Caco-2 (cell line): ENCODE measurements at regions not wholly inside any gene's neighbourhood (a gene's known extent, or its start where the extent isn't known, plus 50 kb on each side); places are given as distances from the start of the nearest gene placed in this dataset.

Experiments used
- BruUV-seq: library from RNA; stranded (reverse); fragments of 400-500 nt; replicated peaks from 2 replicates; lab custom pipeline; 2021; lab: Mats Ljungman, UMichigan
- CTCF ChIA-PET: fragments of 300-600 bp; sonication (Branson Sonifier 250); formaldehyde crosslinking; loops from one replicate; lab custom pipeline; 2022; ENCODE audit warnings: antibody characterized with exemption; lab: Charles Lee
- POLR2A ChIA-PET: fragments of 300-600 bp; sonication (Branson Sonifier 250); formaldehyde crosslinking; loops from one replicate; lab custom pipeline; 2022; ENCODE audit warnings: antibody characterized with exemption; lab: Charles Lee
- DNase-seq, 2 experiments: peaks; one replicate each; pipeline versions ENCODE4 v3.0.0 to v3.0.0-alpha.2; 2020 to 2022
- H3K27me3 ChIP-seq: replicated peaks from 2 replicates; pipeline ENCODE4 v1.6.0; 2011; ENCODE audit warnings: low read length; ENCODE audit not compliant: control insufficient read depth, insufficient read depth
- H3K36me3 ChIP-seq: 2 replicates; pipeline ENCODE4 v1.5.1; 2011; ENCODE audit warnings: low read length; ENCODE audit not compliant: control insufficient read depth, insufficient read depth
- H3K4me1 ChIP-seq: fragments of 250-450 bp; sonication (Bioruptor Pico); 2 replicates; pipeline ENCODE4 v1.5.1; 2020; ENCODE audit warnings: mild to moderate bottlenecking
- H3K4me3 ChIP-seq: 2 replicates; pipeline ENCODE4 v1.5.1; 2011; ENCODE audit warnings: low read depth, mild to moderate bottlenecking, control low read depth, low read length
- H3K9me3 ChIP-seq: fragments of 250-450 bp; sonication (Bioruptor Pico); 2 replicates; pipeline ENCODE4 v1.5.1; 2020; ENCODE audit warnings: mild to moderate bottlenecking, moderate library complexity
- H3K27ac Mint-ChIP-seq: one replicate; pipeline ENCODE4 v1.8.0; 2022; ENCODE audit warnings: mixed read lengths; ENCODE audit not compliant: unreplicated experiment
- H3K27me3 Mint-ChIP-seq: one replicate; pipeline ENCODE4 v1.8.0; 2022; ENCODE audit warnings: mixed read lengths; ENCODE audit not compliant: insufficient read depth, unreplicated experiment
- H3K36me3 Mint-ChIP-seq: one replicate; pipeline ENCODE4 v1.8.0; 2022; ENCODE audit warnings: mild to moderate bottlenecking, mixed read lengths; ENCODE audit not compliant: insufficient read depth, unreplicated experiment
- H3K4me1 Mint-ChIP-seq: one replicate; pipeline ENCODE4 v1.8.0; 2022; ENCODE audit warnings: low read depth, mixed read lengths; ENCODE audit not compliant: unreplicated experiment
- H3K4me3 Mint-ChIP-seq: one replicate; pipeline ENCODE4 v1.8.0; 2022; ENCODE audit warnings: mild to moderate bottlenecking, moderate library complexity, mixed read lengths; ENCODE audit not compliant: unreplicated experiment
- H3K9me3 Mint-ChIP-seq: one replicate; pipeline ENCODE4 v1.8.0; 2022; ENCODE audit warnings: mixed read lengths; ENCODE audit not compliant: unreplicated experiment
- intact Hi-C: fragments of 100-400 bp; cut with micrococcal nuclease; formaldehyde crosslinking; loops from one replicate; pipeline ENCODE4 v1.10.0; 2022; ENCODE audit not compliant: unreplicated experiment
- TF ChIP-seq, protein P1 (sequence below), 2 experiments: fragments of 200-600 bp in 1 of 2; IDR thresholded peaks; 1 replicate in 1 of 2; 2 replicates in 1 of 2; pipeline versions ENCODE4 v1.5.1 to v1.8.0; 2011 to 2022; ENCODE audit warnings: antibody characterized with exemption in 1 of 2, control low read depth in 1 of 2, inconsistent platforms in 1 of 2, low read depth in 1 of 2, low read length in 1 of 2, mild to moderate bottlenecking in 1 of 2, moderate library complexity in 1 of 2; ENCODE audit not compliant: insufficient read depth in 1 of 2, severe bottlenecking in 1 of 2, unreplicated experiment in 1 of 2

DNA sequence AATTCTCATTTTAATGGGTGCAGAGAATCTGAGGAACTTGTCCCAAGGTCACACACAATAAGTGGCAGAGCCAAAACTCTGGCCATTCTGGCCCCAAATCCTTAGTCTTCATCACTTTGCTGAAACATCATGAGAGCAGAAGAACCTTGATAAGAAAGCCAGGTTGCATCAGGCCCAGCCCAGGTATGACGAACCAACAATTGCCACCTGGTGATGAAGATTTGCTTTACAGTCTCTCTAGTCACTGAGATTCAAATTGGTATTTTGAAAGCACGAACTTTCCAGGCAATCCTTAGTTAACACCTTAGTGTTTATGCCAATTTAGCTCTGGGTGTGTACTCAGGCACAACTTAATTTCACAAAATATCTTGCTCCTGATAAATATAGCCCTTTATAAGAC is 502.7 kb upstream of the HTR2A start:
- Histone ChIP-seq H3K4me1 (peaks cover 3% of the 10 kb centered on the region; the same call in 1 of the 2 replicates), H3K27me3 (no peaks in the 10 kb centered on the region), H3K4me3 (no peak overlapping the region), H3K9me3 (no peaks in the 10 kb centered on the region), H3K36me3 (no peaks in the 10 kb centered on the region)
- H3K4me1 Mint-ChIP-seq, result peaks cover 9% of the 10 kb centered on the region
- CTCF ChIA-PET, result interaction anchor here (0.5 kb wide), 1 partner anchor 62 kb away, joined by 5 read pairs; no protein-coding TSS in a partner anchor
- H3K36me3 Mint-ChIP-seq, result no peaks in the 10 kb centered on the region
- POLR2A ChIA-PET, result no interaction called here
- H3K4me3 Mint-ChIP-seq, result no peak overlapping the region
- peaks cover 20% of the 10 kb centered on the region for H3K9me3 Mint-ChIP-seq
- no peak for DNase-seq
- intact Hi-C loops, result no loop called here
- H3K27me3 Mint-ChIP-seq, result no peaks in the 10 kb centered on the region
- TF ChIP-seq, protein P1, sequence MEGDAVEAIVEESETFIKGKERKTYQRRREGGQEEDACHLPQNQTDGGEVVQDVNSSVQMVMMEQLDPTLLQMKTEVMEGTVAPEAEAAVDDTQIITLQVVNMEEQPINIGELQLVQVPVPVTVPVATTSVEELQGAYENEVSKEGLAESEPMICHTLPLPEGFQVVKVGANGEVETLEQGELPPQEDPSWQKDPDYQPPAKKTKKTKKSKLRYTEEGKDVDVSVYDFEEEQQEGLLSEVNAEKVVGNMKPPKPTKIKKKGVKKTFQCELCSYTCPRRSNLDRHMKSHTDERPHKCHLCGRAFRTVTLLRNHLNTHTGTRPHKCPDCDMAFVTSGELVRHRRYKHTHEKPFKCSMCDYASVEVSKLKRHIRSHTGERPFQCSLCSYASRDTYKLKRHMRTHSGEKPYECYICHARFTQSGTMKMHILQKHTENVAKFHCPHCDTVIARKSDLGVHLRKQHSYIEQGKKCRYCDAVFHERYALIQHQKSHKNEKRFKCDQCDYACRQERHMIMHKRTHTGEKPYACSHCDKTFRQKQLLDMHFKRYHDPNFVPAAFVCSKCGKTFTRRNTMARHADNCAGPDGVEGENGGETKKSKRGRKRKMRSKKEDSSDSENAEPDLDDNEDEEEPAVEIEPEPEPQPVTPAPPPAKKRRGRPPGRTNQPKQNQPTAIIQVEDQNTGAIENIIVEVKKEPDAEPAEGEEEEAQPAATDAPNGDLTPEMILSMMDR (IDR thresholded peaks at IDR 0.05; ENCODE audit: insufficient read depth in 1 of 2, low read depth in 1 of 2, low read length in 1 of 2, severe bottlenecking in 1 of 2, unreplicated experiment in 1 of 2), result no peak
- no TSS peak for BruUV-seq
- no peak overlapping the region for H3K27ac Mint-ChIP-seq

DNA sequence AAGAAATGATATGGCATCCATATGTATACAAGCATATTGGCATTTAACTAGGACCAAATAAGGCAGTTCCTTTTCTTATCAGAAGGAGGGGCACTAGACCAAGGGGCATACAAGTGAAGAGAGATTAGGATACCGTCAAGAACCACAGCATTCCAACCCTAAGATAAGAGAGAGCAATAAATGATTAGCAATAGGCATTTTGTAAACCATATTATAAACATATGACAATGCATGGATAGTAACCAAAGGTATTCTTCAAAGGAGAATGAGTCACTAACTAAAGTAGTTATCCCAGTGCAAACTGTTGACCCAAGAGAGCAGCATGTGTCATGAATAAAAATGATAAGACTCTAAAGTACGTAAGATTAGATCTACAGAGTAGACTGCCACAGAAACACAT is 500.9 kb upstream of the HTR2A start:
- peak in 1 of 2 experiments; percentile 31 for DNase-seq
- H3K27me3 ChIP-seq, result no peaks in the 10 kb centered on the region
- Mint-ChIP-seq H3K4me1 (peaks cover 9% of the 10 kb centered on the region), H3K27me3 (no peaks in the 10 kb centered on the region), H3K36me3 (no peaks in the 10 kb centered on the region), H3K4me3 (no peak overlapping the region), H3K27ac (no peak overlapping the region), H3K9me3 (peaks cover 20% of the 10 kb centered on the region)
- BruUV-seq, result no TSS peak
- intact Hi-C loops, result no loop called here
- ChIA-PET CTCF (no interaction called here), POLR2A (no interaction called here)
- TF ChIP-seq, protein P1 (IDR thresholded peaks at IDR 0.05; ENCODE audit: insufficient read depth in 1 of 2, low read depth in 1 of 2, low read length in 1 of 2, severe bottlenecking in 1 of 2, unreplicated experiment in 1 of 2), result no peak
- no peaks in the 10 kb centered on the region for H3K36me3 ChIP-seq
- peaks cover 3% of the 10 kb centered on the region; the same call in 1 of the 2 replicates for H3K4me1 ChIP-seq
- no peak overlapping the region for H3K4me3 ChIP-seq
- no peaks in the 10 kb centered on the region for H3K9me3 ChIP-seq

DNA sequence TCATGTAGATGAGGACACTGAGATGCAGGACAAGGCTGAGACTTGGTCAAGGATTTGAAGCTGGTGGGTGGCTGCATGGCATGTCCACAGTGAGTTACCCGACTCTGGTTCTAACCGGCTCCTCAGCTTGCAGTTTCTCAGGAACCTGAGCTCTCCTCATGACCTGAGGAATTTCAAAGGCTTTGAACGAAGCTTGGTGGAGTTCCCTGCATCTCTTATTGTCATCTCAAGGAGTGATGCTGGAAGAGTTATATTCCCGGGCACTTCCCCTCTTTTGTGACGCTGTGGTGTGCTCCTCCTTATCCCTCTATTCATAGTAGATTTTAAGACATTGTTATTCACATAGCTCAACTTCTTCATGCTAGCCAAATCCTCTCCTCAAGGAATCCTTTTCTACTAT is 500.1 kb upstream of the HTR2A start:
- Mint-ChIP-seq H3K9me3 (peaks cover 26% of the 10 kb centered on the region), H3K36me3 (no peaks in the 10 kb centered on the region), H3K4me1 (peaks cover 9% of the 10 kb centered on the region), H3K4me3 (no peak overlapping the region), H3K27ac (no peak overlapping the region), H3K27me3 (no peaks in the 10 kb centered on the region)
- DNase-seq, result no peak
- no peak overlapping the region for H3K4me3 ChIP-seq
- BruUV-seq, result no TSS peak
- H3K36me3 ChIP-seq, result no peaks in the 10 kb centered on the region
- POLR2A ChIA-PET, result no interaction called here
- no peaks in the 10 kb centered on the region for H3K9me3 ChIP-seq
- TF ChIP-seq, protein P1 (IDR thresholded peaks at IDR 0.05; ENCODE audit: insufficient read depth in 1 of 2, low read depth in 1 of 2, low read length in 1 of 2, severe bottlenecking in 1 of 2, unreplicated experiment in 1 of 2), result no peak
- intact Hi-C loops, result no loop called here
- no peaks in the 10 kb centered on the region for H3K27me3 ChIP-seq
- CTCF ChIA-PET, result no interaction called here
- peaks cover 3% of the 10 kb centered on the region; the same call in 1 of the 2 replicates for H3K4me1 ChIP-seq
